ENCODE measurements at regions not wholly inside any gene's neighbourhood (a gene's known extent, or its start where the extent isn't known, plus 50 kb on each side); places are given as distances from the start of the nearest gene placed in this dataset.

GRCh38 chr3:174377684-174378083 lies 481.4 kb upstream of the NAALADL2 start:
- H3K4me2 ChIP-seq (ENCODE audit: insufficient read depth, low read length): no peak overlapping the region
- DNase-seq (ENCODE audit: low read depth, low spot score) (no peak), FAIRE-seq (no peak)
- no peaks in the 10 kb centered on the region for H3K4me1 ChIP-seq (ENCODE audit: control insufficient read depth, extremely low read depth, insufficient read depth, low read length)
- H3K9me1 ChIP-seq (replicated peaks; ENCODE audit: control insufficient read depth, extremely low read depth, insufficient read depth, low read length): no peaks in the 10 kb centered on the region
- H3K27me3 ChIP-seq (ENCODE audit: control insufficient read depth in 2 of 2, insufficient read depth in 2 of 2, low read length in 2 of 2): no peaks in the 10 kb centered on the region
- dilution Hi-C loops (cut with MboI; ENCODE audit: extremely low pct_ligation_motif_present, low sequenced_read_pairs) (no loop called here), intact Hi-C loops (cut with micrococcal nuclease) (no loop called here)
- H3K36me3 ChIP-seq (ENCODE audit: control insufficient read depth in 2 of 2, extremely low read depth in 1 of 2, insufficient read depth in 2 of 2, low read length in 2 of 2): no peaks in the 10 kb centered on the region
- TF ChIP-seq MAX (IDR thresholded peaks at IDR 0.05; ENCODE audit: insufficient read depth, insufficient read length) (no peak), MYC (IDR thresholded peaks at IDR 0.05; ENCODE audit: low read depth, low read length) (no peak), FOS (IDR thresholded peaks at IDR 0.05; ENCODE audit: borderline replicate concordance, insufficient read depth, low read length) (no peak), POLR2A (IDR thresholded peaks at IDR 0.05; ENCODE audit: low read depth, low read length) (no peak), POLR2AphosphoS5 (IDR thresholded peaks at IDR 0.05; ENCODE audit: insufficient read depth, low read depth, low read length) (no peak), CTCF (IDR thresholded peaks at IDR 0.05; ENCODE audit: extremely low read depth in 1 of 2, insufficient read depth in 1 of 2, low read depth in 1 of 2, low read length in 2 of 2) (no peak), EZH2 (IDR thresholded peaks at IDR 0.05; ENCODE audit: borderline replicate concordance, low read depth, low read length, severe bottlenecking) (no peak), JUN (IDR thresholded peaks at IDR 0.05; ENCODE audit: borderline replicate concordance, insufficient read depth, insufficient read length, low read depth) (no peak)
- H4K20me1 ChIP-seq (replicated peaks; ENCODE audit: control insufficient read depth, extremely low read depth, insufficient read depth, low read length): no peaks in the 10 kb centered on the region
- ChIA-PET CTCF (no interaction called here), POLR2A (no interaction called here)
- H3K27ac ChIP-seq (ENCODE audit: insufficient read depth, low read depth, low read length): no peak overlapping the region
- BruUV-seq (replicated peaks): no TSS peak
- no peak overlapping the region for H2AFZ ChIP-seq (ENCODE audit: low read depth, low read length)
- no peak overlapping the region for H3K9ac ChIP-seq (replicated peaks; ENCODE audit: extremely low read depth, insufficient read depth, low read length)
- no peak overlapping the region for H3K4me3 ChIP-seq (replicated peaks in 1 of 3; ENCODE audit: insufficient read depth in 1 of 3, low read depth in 1 of 3, low read length in 3 of 3)
- no peaks in the 10 kb centered on the region for H3K9me3 ChIP-seq (replicated peaks; ENCODE audit: control insufficient read depth, insufficient read depth, low read length)
- no peaks in the 10 kb centered on the region for H3K79me2 ChIP-seq (ENCODE audit: control insufficient read depth, insufficient read depth, low read length)

Measured in endothelial cell of umbilical vein (primary cell).